ENCODE measurements at regions not wholly inside any gene's neighbourhood (a gene's known extent, or its start where the extent isn't known, plus 50 kb on each side); places are given as distances from the start of the nearest gene placed in this dataset.

- no peak overlapping the region for H3K27ac ChIP-seq (ENCODE audit: low read depth, low read length)
- Mint-ChIP-seq H3K36me3 (ENCODE audit: low read depth) (no peaks in the 10 kb centered on the region), H3K27me3 (ENCODE audit: insufficient read depth) (peaks cover 1% of the 10 kb centered on the region), H3K4me1 (peaks cover 7% of the 10 kb centered on the region), H3K4me3 (no peak overlapping the region), H3K9me3 (peaks cover 14% of the 10 kb centered on the region), H3K27ac (no peak overlapping the region)
- H3K4me3 ChIP-seq (ENCODE audit: low read length): no peak overlapping the region
- no peak for DNase-seq
- no peak for TF ChIP-seq CTCF (conservative IDR thresholded peaks at IDR 0.05)
- no peaks in the 10 kb centered on the region for H3K4me1 ChIP-seq (ENCODE audit: control insufficient read depth, insufficient read depth, low read length)
- no peaks in the 10 kb centered on the region for H3K36me3 ChIP-seq (ENCODE audit: control insufficient read depth, insufficient read depth, low read length)
- H3K9me3 ChIP-seq (ENCODE audit: control insufficient read depth, low read length): peaks cover 4% of the 10 kb centered on the region
- H3K27me3 ChIP-seq (ENCODE audit: control insufficient read depth, insufficient read depth, low read length, poor library complexity, severe bottlenecking): no peaks in the 10 kb centered on the region
- H3K9ac ChIP-seq (ENCODE audit: extremely low read depth, low read length, poor library complexity, severe bottlenecking): no peak overlapping the region
- 88% methylated on average over 4 of the region's 4 CpGs; no CpG with 5 or more reads in 1 of the 2 experiments for WGBS, 2 experiments (ENCODE audit: insufficient coverage in 1 of 2, insufficient read length in 1 of 2)
These were observed 341.3 kb upstream of the KLF3 start for GRCh38 chr4:38322714-38323113.

- WGBS, 2 experiments (ENCODE audit: insufficient coverage in 1 of 2, insufficient read length in 1 of 2): 95 to 98% methylated on average over 4 of the region's 4 CpGs
- no peak for TF ChIP-seq CTCF (conservative IDR thresholded peaks at IDR 0.05)
- H3K4me3 ChIP-seq (ENCODE audit: low read length): no peak overlapping the region
- no peak overlapping the region for H3K27ac ChIP-seq (ENCODE audit: low read depth, low read length)
- no peak overlapping the region for H3K9ac ChIP-seq (ENCODE audit: extremely low read depth, low read length, poor library complexity, severe bottlenecking)
- H3K4me3 Mint-ChIP-seq: no peak overlapping the region
- H3K36me3 Mint-ChIP-seq (ENCODE audit: low read depth): peaks cover 1% of the 10 kb centered on the region
- H3K27me3 Mint-ChIP-seq (ENCODE audit: insufficient read depth): peaks cover 1% of the 10 kb centered on the region
- H3K27ac Mint-ChIP-seq: no peak overlapping the region
- no peak for DNase-seq
- H3K9me3 ChIP-seq (ENCODE audit: control insufficient read depth, low read length): peaks cover 4% of the 10 kb centered on the region
- peaks cover 8% of the 10 kb centered on the region for H3K4me1 Mint-ChIP-seq
- H3K9me3 Mint-ChIP-seq: peaks cover 14% of the 10 kb centered on the region
- H3K4me1 ChIP-seq (ENCODE audit: control insufficient read depth, insufficient read depth, low read length): no peaks in the 10 kb centered on the region
- H3K36me3 ChIP-seq (ENCODE audit: control insufficient read depth, insufficient read depth, low read length): no peaks in the 10 kb centered on the region
- H3K27me3 ChIP-seq (ENCODE audit: control insufficient read depth, insufficient read depth, low read length, poor library complexity, severe bottlenecking): no peaks in the 10 kb centered on the region
These were observed 340.8 kb upstream of the KLF3 start for GRCh38 chr4:38323141-38323641.

- H3K9me3 ChIP-seq (ENCODE audit: control insufficient read depth, low read length): peaks cover 4% of the 10 kb centered on the region
- no peak overlapping the region for H3K4me3 ChIP-seq (ENCODE audit: low read length)
- H3K27me3 ChIP-seq (ENCODE audit: control insufficient read depth, insufficient read depth, low read length, poor library complexity, severe bottlenecking): no peaks in the 10 kb centered on the region
- Mint-ChIP-seq H3K27ac (no peak overlapping the region), H3K27me3 (ENCODE audit: insufficient read depth) (peaks cover 1% of the 10 kb centered on the region), H3K4me3 (no peak overlapping the region), H3K36me3 (ENCODE audit: low read depth) (peaks cover 1% of the 10 kb centered on the region), H3K9me3 (peaks cover 14% of the 10 kb centered on the region), H3K4me1 (peaks cover 8% of the 10 kb centered on the region)
- no peaks in the 10 kb centered on the region for H3K4me1 ChIP-seq (ENCODE audit: control insufficient read depth, insufficient read depth, low read length)
- no peaks in the 10 kb centered on the region for H3K36me3 ChIP-seq (ENCODE audit: control insufficient read depth, insufficient read depth, low read length)
- H3K27ac ChIP-seq (ENCODE audit: low read depth, low read length): no peak overlapping the region
- DNase-seq: no peak
- no peak for TF ChIP-seq CTCF (conservative IDR thresholded peaks at IDR 0.05)
- 91 to 95% methylated on average over 17 to 31 of the region's 31 CpGs for WGBS, 2 experiments (ENCODE audit: insufficient coverage in 1 of 2, insufficient read length in 1 of 2)
- no peak overlapping the region for H3K9ac ChIP-seq (ENCODE audit: extremely low read depth, low read length, poor library complexity, severe bottlenecking)
These were observed 339.0 kb upstream of the KLF3 start for GRCh38 chr4:38324861-38325628.

All from endodermal cell (in vitro differentiated cells).